ENCODE measurements at regions not wholly inside any gene's neighbourhood (a gene's known extent, or its start where the extent isn't known, plus 50 kb on each side); places are given as distances from the start of the nearest gene placed in this dataset.

- TF ChIP-seq EZH2 (IDR thresholded peaks at IDR 0.05) (no peak), POLR2AphosphoS5 (IDR thresholded peaks at IDR 0.05; ENCODE audit: borderline replicate concordance, low read depth, low read length) (no peak)
Observed at GRCh38 chr4:27910227-27910626, 1049.6 kb downstream of the STIM2 start.
